Ascending aorta (tissue), 2 donors: ENCODE measurements at regions not wholly inside any gene's neighbourhood (a gene's known extent, or its start where the extent isn't known, plus 50 kb on each side); places are given as distances from the start of the nearest gene placed in this dataset.

Experiments used
- DNase-seq, 2 donors: peaks; one replicate each; pipeline ENCODE4 v3.0.0-alpha.2; 2019; ENCODE audit warnings: low spot score in 2 of 2
- H3K27ac ChIP-seq, 2 donors: fragments of 200-600 bp; sonication (generic); one replicate each; pipeline ENCODE4 v1.5.1; 2016 to 2017; ENCODE audit warnings: mild to moderate bottlenecking in 1 of 2
- H3K27me3 ChIP-seq: fragments of 200-600 bp; sonication (generic); one replicate; pipeline ENCODE4 v1.5.1; 2017
- H3K36me3 ChIP-seq, 2 donors: fragments of 200-600 bp; sonication (generic); one replicate each; pipeline ENCODE4 v1.5.1; 2016
- H3K4me1 ChIP-seq, 2 donors: fragments of 200-600 bp; sonication (generic); one replicate each; pipeline ENCODE4 v1.5.1; 2016 to 2017; ENCODE audit warnings: mild to moderate bottlenecking in 1 of 2
- H3K4me3 ChIP-seq, 2 donors: fragments of 200-600 bp; sonication (generic); one replicate each; pipeline ENCODE4 v1.5.1; 2016 to 2017; ENCODE audit warnings: mild to moderate bottlenecking in 1 of 2
- H3K9me3 ChIP-seq, 2 donors: fragments of 200-600 bp; sonication (generic); one replicate each; pipeline ENCODE4 v1.5.1; 2016
- intact Hi-C: fragments of 100-400 bp; cut with DNase I; formaldehyde crosslinking; loops from one replicate; pipeline ENCODE4 v1.15.1; 2023
- TF ChIP-seq, protein P1 (sequence below), 3 experiments: fragments of 200-600 bp in 2 of 3; fragments of 450-650 bp in 1 of 3; sonication (generic) in 2 of 3; IDR thresholded peaks; one replicate each; pipeline ENCODE4 v1.5.1; 2016 to 2019; ENCODE audit warnings: antibody characterized with exemption in 3 of 3, mild to moderate bottlenecking in 1 of 3, moderate library complexity in 1 of 3

GRCh38 chr2:238703436-238703835 lies 144.4 kb upstream of the TWIST2 start:
- no peak for DNase-seq
- no peak overlapping the region for H3K4me3 ChIP-seq
- H3K27me3 ChIP-seq = no peaks in the 10 kb centered on the region
- H3K36me3 ChIP-seq = no peaks in the 10 kb centered on the region
- intact Hi-C loops = no loop called here
- H3K9me3 ChIP-seq = no peaks in the 10 kb centered on the region
- TF ChIP-seq, protein P1, sequence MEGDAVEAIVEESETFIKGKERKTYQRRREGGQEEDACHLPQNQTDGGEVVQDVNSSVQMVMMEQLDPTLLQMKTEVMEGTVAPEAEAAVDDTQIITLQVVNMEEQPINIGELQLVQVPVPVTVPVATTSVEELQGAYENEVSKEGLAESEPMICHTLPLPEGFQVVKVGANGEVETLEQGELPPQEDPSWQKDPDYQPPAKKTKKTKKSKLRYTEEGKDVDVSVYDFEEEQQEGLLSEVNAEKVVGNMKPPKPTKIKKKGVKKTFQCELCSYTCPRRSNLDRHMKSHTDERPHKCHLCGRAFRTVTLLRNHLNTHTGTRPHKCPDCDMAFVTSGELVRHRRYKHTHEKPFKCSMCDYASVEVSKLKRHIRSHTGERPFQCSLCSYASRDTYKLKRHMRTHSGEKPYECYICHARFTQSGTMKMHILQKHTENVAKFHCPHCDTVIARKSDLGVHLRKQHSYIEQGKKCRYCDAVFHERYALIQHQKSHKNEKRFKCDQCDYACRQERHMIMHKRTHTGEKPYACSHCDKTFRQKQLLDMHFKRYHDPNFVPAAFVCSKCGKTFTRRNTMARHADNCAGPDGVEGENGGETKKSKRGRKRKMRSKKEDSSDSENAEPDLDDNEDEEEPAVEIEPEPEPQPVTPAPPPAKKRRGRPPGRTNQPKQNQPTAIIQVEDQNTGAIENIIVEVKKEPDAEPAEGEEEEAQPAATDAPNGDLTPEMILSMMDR (IDR thresholded peaks at IDR 0.05) = no peak
- H3K27ac ChIP-seq = no peak overlapping the region
- H3K4me1 ChIP-seq = peaks cover 0 to 10% of the 10 kb centered on the region in 2 donors

DNA sequence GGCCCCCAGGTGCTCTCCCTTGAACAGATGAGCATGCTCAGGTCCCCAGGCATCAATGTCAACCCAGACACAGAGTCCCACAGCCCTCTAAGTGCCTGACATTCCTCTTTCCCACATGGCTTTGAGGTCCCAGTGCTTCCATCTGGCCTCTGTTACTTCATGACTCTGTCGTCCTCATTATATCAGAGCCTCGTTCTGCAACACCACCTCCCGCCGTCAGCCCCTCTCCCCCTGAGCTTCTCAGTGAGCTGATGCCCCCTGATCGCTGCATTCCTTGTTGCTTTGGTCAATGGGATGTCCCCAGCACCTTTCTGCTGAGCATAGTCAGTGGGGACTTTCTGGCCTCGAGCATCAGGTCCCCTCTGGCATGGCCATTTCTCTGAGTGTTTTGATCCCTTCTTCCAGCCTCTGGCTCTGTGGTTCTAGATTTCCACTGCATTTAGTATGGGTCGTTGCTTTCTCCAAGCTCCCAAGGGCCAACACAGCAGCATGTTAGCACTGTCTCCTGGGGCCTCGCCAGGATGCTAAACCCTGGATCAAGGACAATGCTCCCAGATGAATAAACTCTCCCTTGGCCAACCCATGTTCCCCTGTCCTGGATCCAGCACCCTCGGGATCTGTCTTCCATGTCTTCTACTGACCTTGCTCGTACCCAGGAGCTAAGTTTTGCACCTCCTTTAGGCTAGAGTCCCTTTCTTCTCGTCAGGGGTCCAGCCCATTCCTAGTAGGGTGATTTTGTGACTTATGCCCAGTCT lies 143.2 kb upstream of the TWIST2 start:
- Histone ChIP-seq H3K9me3 (no peaks in the 10 kb centered on the region), H3K4me1 (peaks cover 0 to 12% of the 10 kb centered on the region in 2 donors), H3K27ac (no peak overlapping the region), H3K27me3 (no peaks in the 10 kb centered on the region), H3K4me3 (no peak overlapping the region), H3K36me3 (no peaks in the 10 kb centered on the region)
- TF ChIP-seq, protein P1 (IDR thresholded peaks at IDR 0.05) = no peak
- intact Hi-C loops = no loop called here
- DNase-seq = no peak

- H3K27ac ChIP-seq = no peak overlapping the region
- H3K4me3 ChIP-seq = no peak overlapping the region
- H3K4me1 ChIP-seq = peaks cover 0 to 9% of the 10 kb centered on the region in 2 donors
- no peak for DNase-seq
- intact Hi-C loops = no loop called here
- H3K36me3 ChIP-seq = no peaks in the 10 kb centered on the region
- H3K27me3 ChIP-seq = no peaks in the 10 kb centered on the region
- TF ChIP-seq, protein P1 (IDR thresholded peaks at IDR 0.05) = no peak
- no peaks in the 10 kb centered on the region for H3K9me3 ChIP-seq
These were observed 141.7 kb upstream of the TWIST2 start for GRCh38 chr2:238706163-238706562.

DNA sequence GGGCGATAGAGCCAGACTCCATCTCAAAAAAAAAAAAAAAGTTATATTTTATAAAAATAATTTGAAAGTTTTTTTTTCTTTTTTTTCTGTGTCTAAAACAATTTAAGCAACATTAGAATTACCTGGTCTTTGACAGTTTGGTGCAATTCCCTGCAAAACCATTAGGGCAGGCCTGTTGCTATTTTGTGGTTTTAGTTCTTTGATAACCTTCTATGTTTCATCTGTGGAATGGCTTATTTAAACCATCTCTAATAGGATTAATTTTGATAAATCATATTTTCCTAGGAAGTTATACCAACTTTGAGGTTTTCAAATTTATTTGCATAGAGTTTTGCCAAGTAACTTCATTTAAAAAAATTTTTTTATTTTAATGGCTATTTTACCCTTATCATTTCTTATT lies 141.2 kb upstream of the TWIST2 start:
- H3K4me1 ChIP-seq = peaks cover 0 to 9% of the 10 kb centered on the region in 2 donors
- no peaks in the 10 kb centered on the region for H3K27me3 ChIP-seq
- H3K36me3 ChIP-seq = no peaks in the 10 kb centered on the region
- TF ChIP-seq, protein P1 (IDR thresholded peaks at IDR 0.05) = peak in 2 of 3 experiments; percentile 5 to 13
- no peak overlapping the region for H3K27ac ChIP-seq
- intact Hi-C loops = no loop called here
- DNase-seq = no peak
- H3K4me3 ChIP-seq = no peak overlapping the region
- no peaks in the 10 kb centered on the region for H3K9me3 ChIP-seq

GRCh38 chr2:238709325-238710025 lies 138.4 kb upstream of the TWIST2 start:
- Histone ChIP-seq H3K36me3 (no peaks in the 10 kb centered on the region), H3K9me3 (no peaks in the 10 kb centered on the region), H3K4me3 (no peak overlapping the region), H3K27me3 (no peaks in the 10 kb centered on the region), H3K27ac (peak overlapping the region; percentile 1 to 23), H3K4me1 (peaks cover 0 to 9% of the 10 kb centered on the region in 2 donors)
- intact Hi-C loops = no loop called here
- no peak for DNase-seq
- TF ChIP-seq, protein P1 (IDR thresholded peaks at IDR 0.05) = no peak
